HPDE6-E6E7 (cell line): ENCODE measurements at regions not wholly inside any gene's neighbourhood (a gene's known extent, or its start where the extent isn't known, plus 50 kb on each side); places are given as distances from the start of the nearest gene placed in this dataset.

ENCODE experiments used
- DNase-seq: peaks from one replicate; pipeline ENCODE4 v3.0.0; 2011; ENCODE audit warnings: missing footprints; ENCODE audit errors: extremely low spot score

- no peak for DNase-seq
Measured at GRCh38 chr2:23159746-23160405, 225.1 kb upstream of the KLHL29 start.

GRCh38 chr2:23164173-23164572, 220.8 kb upstream of the KLHL29 start:
- DNase-seq = no peak

- DNase-seq = no peak
Measured at GRCh38 chr2:23169896-23170295, 215.1 kb upstream of the KLHL29 start.

GRCh38 chr2:23171108-23171507, 213.9 kb upstream of the KLHL29 start:
- DNase-seq = no peak

- DNase-seq = no peak
Measured at GRCh38 chr2:23178396-23178795, 206.6 kb upstream of the KLHL29 start.

- no peak for DNase-seq
Measured at GRCh38 chr2:23183733-23184132, 201.2 kb upstream of the KLHL29 start.

- no peak for DNase-seq
Measured at GRCh38 chr2:23198316-23199114, 186.5 kb upstream of the KLHL29 start.

- no peak for DNase-seq
Measured at GRCh38 chr2:23199115-23199918, 185.7 kb upstream of the KLHL29 start.

GRCh38 chr2:23200068-23200786, 184.8 kb upstream of the KLHL29 start:
- DNase-seq = no peak

GRCh38 chr2:23200787-23201114, 184.2 kb upstream of the KLHL29 start:
- DNase-seq = no peak

GRCh38 chr2:23203383-23203782, 181.6 kb upstream of the KLHL29 start:
- no peak for DNase-seq

GRCh38 chr2:23204685-23205242, 180.2 kb upstream of the KLHL29 start:
- DNase-seq = no peak

GRCh38 chr2:23206650-23207049, 178.3 kb upstream of the KLHL29 start:
- no peak for DNase-seq

GRCh38 chr2:23207871-23208270, 177.1 kb upstream of the KLHL29 start:
- DNase-seq = no peak

- no peak for DNase-seq
Measured at GRCh38 chr2:23208339-23208738, 176.6 kb upstream of the KLHL29 start.

GRCh38 chr2:23209059-23209458, 175.9 kb upstream of the KLHL29 start:
- no peak for DNase-seq

GRCh38 chr2:23211987-23212583, 172.9 kb upstream of the KLHL29 start:
- DNase-seq = no peak

GRCh38 chr2:23213196-23213595, 171.8 kb upstream of the KLHL29 start:
- no peak for DNase-seq

GRCh38 chr2:23215016-23215415, 170.0 kb upstream of the KLHL29 start:
- no peak for DNase-seq

GRCh38 chr2:23219666-23220065, 165.3 kb upstream of the KLHL29 start:
- no peak for DNase-seq

GRCh38 chr2:23220513-23221094, 164.4 kb upstream of the KLHL29 start:
- DNase-seq = no peak
